Endothelial cell of umbilical vein (primary cell): ENCODE measurements at regions not wholly inside any gene's neighbourhood (a gene's known extent, or its start where the extent isn't known, plus 50 kb on each side); places are given as distances from the start of the nearest gene placed in this dataset.
A peak's percentile ranks its signal among the peaks of the same experiment; 100 is the strongest.

Source experiments
- BruUV-seq: library from RNA; stranded (reverse); fragments of 400-500 nt; replicated peaks from 2 replicates; lab custom pipeline; 2021; lab: Mats Ljungman, UMichigan
- CTCF ChIA-PET: fragments of 300-600, 350-600 bp; sonication (Branson Sonifier 250); formaldehyde crosslinking; loops from one replicate; lab custom pipeline; 2021; ENCODE audit warnings: antibody characterized with exemption, inconsistent platforms; lab: Charles Lee
- POLR2A ChIA-PET: fragments of 300-600, 350-600 bp; sonication (Branson Sonifier 250); formaldehyde crosslinking; loops from one replicate; lab custom pipeline; 2021; ENCODE audit warnings: antibody characterized with exemption, inconsistent platforms; lab: Charles Lee
- DNase-seq: peaks from one replicate; pipeline ENCODE4 v3.0.0-alpha.2; 2011; ENCODE audit warnings: low read depth, low spot score
- FAIRE-seq: peaks from 2 replicates; lab custom pipeline; 2011; peaks lifted over from hg19 to GRCh38; lab: Jason Lieb, UNC
- H2AFZ ChIP-seq: 2 replicates; pipeline ENCODE4 v1.6.0; 2012; ENCODE audit warnings: low read depth, low read length, control low read depth, inconsistent platforms
- H3K27ac ChIP-seq: 2 replicates; pipeline ENCODE4 v1.5.1; 2011; ENCODE audit warnings: low read depth, mild to moderate bottlenecking, control low read depth, low read length, moderate library complexity; ENCODE audit not compliant: insufficient read depth
- H3K27me3 ChIP-seq, 2 experiments: 2 replicates each; pipeline versions ENCODE4 v1.6.0 to v1.6.1; 2011; ENCODE audit warnings: low read length in 2 of 2, mixed read lengths in 1 of 2; ENCODE audit not compliant: control insufficient read depth in 2 of 2, insufficient read depth in 2 of 2
- H3K36me3 ChIP-seq, 2 experiments: 2 replicates in 1 of 2; 3 replicates in 1 of 2; pipeline ENCODE4 v1.5.1; 2011; ENCODE audit warnings: low read length in 2 of 2, mild to moderate bottlenecking in 1 of 2, moderate library complexity in 1 of 2; ENCODE audit not compliant: control insufficient read depth in 2 of 2, insufficient read depth in 2 of 2; ENCODE audit errors: extremely low read depth in 1 of 2
- H3K4me1 ChIP-seq: 3 replicates; pipeline ENCODE4 v1.5.1; 2011; ENCODE audit warnings: mild to moderate bottlenecking, low read length; ENCODE audit not compliant: control insufficient read depth, insufficient read depth; ENCODE audit errors: extremely low read depth
- H3K4me2 ChIP-seq: 2 replicates; pipeline ENCODE4 v1.6.1; 2011; ENCODE audit warnings: low read length, control low read depth, mixed read lengths; ENCODE audit not compliant: insufficient read depth
- H3K4me3 ChIP-seq, 3 experiments: fragments of 200-600 bp in 1 of 3; sonication (generic), shearing (Covaris generic) in 1 of 3; replicated peaks in 1 of 3; 2 replicates each; pipeline ENCODE4 v1.5.1; 2011 to 2016; ENCODE audit warnings: control low read depth in 3 of 3, low read length in 3 of 3, mild to moderate bottlenecking in 2 of 3, inconsistent platforms in 1 of 3, low read depth in 1 of 3, moderate library complexity in 1 of 3; ENCODE audit not compliant: insufficient read depth in 1 of 3
- H3K79me2 ChIP-seq: 2 replicates; pipeline ENCODE4 v1.6.0; 2012; ENCODE audit warnings: low read length, inconsistent platforms; ENCODE audit not compliant: control insufficient read depth, insufficient read depth
- H3K9ac ChIP-seq: replicated peaks from 2 replicates; pipeline ENCODE3; 2011; ENCODE audit warnings: low read length, control low read depth; ENCODE audit not compliant: insufficient read depth; ENCODE audit errors: extremely low read depth
- H3K9me1 ChIP-seq: replicated peaks from 3 replicates; pipeline ENCODE4 v1.6.0; 2011; ENCODE audit warnings: mild to moderate bottlenecking, low read length; ENCODE audit not compliant: control insufficient read depth, insufficient read depth; ENCODE audit errors: extremely low read depth
- H3K9me3 ChIP-seq: replicated peaks from 2 replicates; pipeline ENCODE4 v1.5.1; 2012; ENCODE audit warnings: low read length, inconsistent platforms; ENCODE audit not compliant: control insufficient read depth, insufficient read depth
- H4K20me1 ChIP-seq: replicated peaks from 2 replicates; pipeline ENCODE3; 2011; ENCODE audit warnings: mild to moderate bottlenecking, low read length; ENCODE audit not compliant: control insufficient read depth, insufficient read depth; ENCODE audit errors: extremely low read depth
- EZH2 ChIP-seq: IDR thresholded peaks from 2 replicates; pipeline ENCODE4 v1.6.1; 2012; ENCODE audit warnings: borderline replicate concordance, low read depth, mild to moderate bottlenecking, moderate library complexity, low read length, inconsistent platforms; ENCODE audit not compliant: severe bottlenecking
- FOS ChIP-seq: IDR thresholded peaks from 2 replicates; pipeline ENCODE4 v1.6.1; 2011; ENCODE audit warnings: mild to moderate bottlenecking, low read length, moderate library complexity, borderline replicate concordance; ENCODE audit not compliant: insufficient read depth
- GATA2 ChIP-seq: IDR thresholded peaks from 2 replicates; pipeline ENCODE4 v1.7.0; 2011; ENCODE audit warnings: low read depth, mild to moderate bottlenecking, moderate library complexity, mixed read lengths, low read length; ENCODE audit not compliant: insufficient read length, insufficient read depth
- JUN ChIP-seq: IDR thresholded peaks from 2 replicates; pipeline ENCODE4 v1.6.1; 2011; ENCODE audit warnings: borderline replicate concordance, low read depth; ENCODE audit not compliant: insufficient read length, insufficient read depth
- MYC ChIP-seq: IDR thresholded peaks from one replicate; pipeline ENCODE4 v1.6.1; 2011; ENCODE audit warnings: mild to moderate bottlenecking, low read depth, low read length
- POLR2A ChIP-seq: IDR thresholded peaks from 2 replicates; pipeline ENCODE4 v1.6.1; 2012; ENCODE audit warnings: low read depth, mild to moderate bottlenecking, control low read depth, low read length
- POLR2AphosphoS5 ChIP-seq: IDR thresholded peaks from 2 replicates; pipeline ENCODE4 v1.6.1; 2012; ENCODE audit warnings: low read depth, mild to moderate bottlenecking, control low read depth, low read length, moderate library complexity; ENCODE audit not compliant: insufficient read depth
- dilution Hi-C: fragments of 300-500 bp; cut with MboI; formaldehyde crosslinking; loops from one replicate; pipeline ENCODE4 v1.15.0; 2019; ENCODE audit warnings: low sequenced_read_pairs; ENCODE audit not compliant: extremely low pct_ligation_motif_present
- intact Hi-C: fragments of 100-400 bp; cut with micrococcal nuclease; formaldehyde crosslinking; loops from one replicate; pipeline ENCODE4 v1.10.0; 2022
- TF ChIP-seq, protein P1 (sequence below), 2 donors: IDR thresholded peaks; 1 replicate in 1 of 2; 2 replicates in 1 of 2; pipeline ENCODE4 v1.5.1; 2011; ENCODE audit warnings: low read length in 2 of 2, mild to moderate bottlenecking in 2 of 2, moderate library complexity in 2 of 2, control low read depth in 1 of 2, inconsistent platforms in 1 of 2, low read depth in 1 of 2; ENCODE audit not compliant: insufficient read depth in 1 of 2; ENCODE audit errors: extremely low read depth in 1 of 2
- TF ChIP-seq, protein P2 (sequence below): IDR thresholded peaks from 2 replicates; pipeline ENCODE4 v1.6.1; 2011; ENCODE audit not compliant: insufficient read depth, insufficient read length

- no peaks in the 10 kb centered on the region for H3K79me2 ChIP-seq
- H3K9ac ChIP-seq = no peak overlapping the region
- H3K27ac ChIP-seq = no peak overlapping the region
- H3K9me1 ChIP-seq = no peaks in the 10 kb centered on the region
- no peaks in the 10 kb centered on the region for H3K9me3 ChIP-seq
- no peaks in the 10 kb centered on the region for H4K20me1 ChIP-seq
- ChIA-PET CTCF (interaction anchor here (1.1 to 1.8 kb wide), 3 partner anchors 10 to 305 kb away, joined by 3 to 4 read pairs (median 4); no protein-coding TSS in a partner anchor), POLR2A (no interaction called here)
- dilution Hi-C loops (no loop called here), intact Hi-C loops (no loop called here)
- DNase-seq (no peak), FAIRE-seq (no peak)
- TF ChIP-seq POLR2AphosphoS5 (no peak), EZH2 (no peak), MYC (no peak), POLR2A (no peak), JUN (no peak), FOS (no peak), GATA2 (no peak)
- TF ChIP-seq, protein P1, sequence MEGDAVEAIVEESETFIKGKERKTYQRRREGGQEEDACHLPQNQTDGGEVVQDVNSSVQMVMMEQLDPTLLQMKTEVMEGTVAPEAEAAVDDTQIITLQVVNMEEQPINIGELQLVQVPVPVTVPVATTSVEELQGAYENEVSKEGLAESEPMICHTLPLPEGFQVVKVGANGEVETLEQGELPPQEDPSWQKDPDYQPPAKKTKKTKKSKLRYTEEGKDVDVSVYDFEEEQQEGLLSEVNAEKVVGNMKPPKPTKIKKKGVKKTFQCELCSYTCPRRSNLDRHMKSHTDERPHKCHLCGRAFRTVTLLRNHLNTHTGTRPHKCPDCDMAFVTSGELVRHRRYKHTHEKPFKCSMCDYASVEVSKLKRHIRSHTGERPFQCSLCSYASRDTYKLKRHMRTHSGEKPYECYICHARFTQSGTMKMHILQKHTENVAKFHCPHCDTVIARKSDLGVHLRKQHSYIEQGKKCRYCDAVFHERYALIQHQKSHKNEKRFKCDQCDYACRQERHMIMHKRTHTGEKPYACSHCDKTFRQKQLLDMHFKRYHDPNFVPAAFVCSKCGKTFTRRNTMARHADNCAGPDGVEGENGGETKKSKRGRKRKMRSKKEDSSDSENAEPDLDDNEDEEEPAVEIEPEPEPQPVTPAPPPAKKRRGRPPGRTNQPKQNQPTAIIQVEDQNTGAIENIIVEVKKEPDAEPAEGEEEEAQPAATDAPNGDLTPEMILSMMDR (IDR thresholded peaks at IDR 0.05; ENCODE audit: extremely low read depth in 1 of 2, insufficient read depth in 1 of 2, low read depth in 1 of 2, low read length in 2 of 2) = no peak
- TF ChIP-seq, protein P2, sequence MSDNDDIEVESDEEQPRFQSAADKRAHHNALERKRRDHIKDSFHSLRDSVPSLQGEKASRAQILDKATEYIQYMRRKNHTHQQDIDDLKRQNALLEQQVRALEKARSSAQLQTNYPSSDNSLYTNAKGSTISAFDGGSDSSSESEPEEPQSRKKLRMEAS = no peak
- no peak overlapping the region for H3K4me3 ChIP-seq
- no peaks in the 10 kb centered on the region for H3K4me1 ChIP-seq
- peak overlapping the region; percentile 38 for H2AFZ ChIP-seq
- H3K27me3 ChIP-seq = no peaks in the 10 kb centered on the region
- BruUV-seq = no TSS peak
- H3K36me3 ChIP-seq = no peaks in the 10 kb centered on the region
- H3K4me2 ChIP-seq = no peak overlapping the region
Measured at GRCh38 chr4:31026256-31026655, 306.1 kb downstream of the PCDH7 start.
